B cell (primary cell): ENCODE measurements at regions not wholly inside any gene's neighbourhood (a gene's known extent, or its start where the extent isn't known, plus 50 kb on each side); places are given as distances from the start of the nearest gene placed in this dataset.

Source experiments
- ATAC-seq: fragments of 200-7000 bp; cut with Tn5 transposase; one replicate; pipeline ENCODE4 v1.10.0; 2021; ENCODE audit warnings: low read depth, mild to moderate bottlenecking, moderate number of reproducible peaks, moderate library complexity
- CTCF ChIA-PET: fragments of 350-600 bp; sonication (Branson Sonifier 250); formaldehyde crosslinking; loops from one replicate; lab custom pipeline; 2021; ENCODE audit warnings: antibody characterized with exemption, inconsistent platforms; lab: Charles Lee
- POLR2A ChIA-PET: fragments of 350-600 bp; sonication (Branson Sonifier 250); formaldehyde crosslinking; loops from one replicate; lab custom pipeline; 2021; ENCODE audit warnings: antibody characterized with exemption; lab: Charles Lee
- DNase-seq: peaks from one replicate; pipeline ENCODE4 v3.0.0; 2013
- H2AFZ ChIP-seq: 2 replicates; pipeline ENCODE4 v1.6.1; 2012; ENCODE audit warnings: mild to moderate bottlenecking, low read depth, low read length; ENCODE audit not compliant: insufficient read depth, poor library complexity, severe bottlenecking
- H3K27ac ChIP-seq, 2 donors: 1 replicate in 1 of 2; 2 replicates in 1 of 2; pipeline ENCODE4 v1.5.1; 2012 to 2013; ENCODE audit warnings: low read length in 2 of 2, mild to moderate bottlenecking in 2 of 2, moderate library complexity in 1 of 2
- H3K27me3 ChIP-seq, 4 experiments: fragments of 200-600 bp in 1 of 4; sonication (generic) in 1 of 4; replicated peaks in 1 of 4; 1 replicate in 2 of 4; 2 replicates in 2 of 4; pipeline versions ENCODE4 v1.6.1 to v1.7.0; 2013 to 2016; ENCODE audit warnings: low read length in 3 of 4, mild to moderate bottlenecking in 2 of 4, mixed read lengths in 1 of 4, moderate library complexity in 1 of 4; ENCODE audit not compliant: insufficient read depth in 4 of 4, control insufficient read depth in 3 of 4; ENCODE audit errors: control extremely low read depth in 1 of 4
- H3K36me3 ChIP-seq, 2 experiments: replicated peaks in 1 of 2; 1 replicate in 1 of 2; 2 replicates in 1 of 2; pipeline versions ENCODE4 v1.6.1 to v1.7.1; 2013; ENCODE audit warnings: low read length in 1 of 2; ENCODE audit not compliant: insufficient read depth in 2 of 2, control insufficient read depth in 1 of 2; ENCODE audit errors: control extremely low read depth in 1 of 2, extremely low read depth in 1 of 2
- H3K4me1 ChIP-seq, 2 donors: fragments of 200-600 bp in 1 of 2; sonication (generic) in 1 of 2; 1 replicate in 1 of 2; 2 replicates in 1 of 2; pipeline versions ENCODE4 v1.5.1 to v1.6.1; 2013 to 2017; ENCODE audit warnings: low read length in 2 of 2; ENCODE audit not compliant: control insufficient read depth in 2 of 2, insufficient read depth in 2 of 2
- H3K4me2 ChIP-seq: replicated peaks from 2 replicates; pipeline ENCODE3; 2012; ENCODE audit warnings: mild to moderate bottlenecking, low read depth, low read length; ENCODE audit not compliant: poor library complexity, severe bottlenecking
- H3K4me3 ChIP-seq, 5 experiments: fragments of 200-600 bp in 1 of 5; sonication (generic) in 1 of 5; 1 replicate in 3 of 5; 2 replicates in 2 of 5; pipeline versions ENCODE4 v1.5.1 to v1.7.0; 2011 to 2016; ENCODE audit warnings: low read length in 4 of 5, mild to moderate bottlenecking in 4 of 5, low read depth in 2 of 5, control low read depth in 1 of 5, moderate library complexity in 1 of 5; ENCODE audit not compliant: insufficient read depth in 1 of 5; ENCODE audit errors: control extremely low read depth in 1 of 5, extremely low read depth in 1 of 5
- H3K79me2 ChIP-seq: fragments of 200-600 bp; sonication (generic); one replicate; pipeline ENCODE4 v1.6.0; 2016; ENCODE audit warnings: low read length; ENCODE audit not compliant: control insufficient read depth, insufficient read depth
- H3K9ac ChIP-seq: fragments of 200-600 bp; sonication (generic); 2 replicates; pipeline ENCODE4 v1.6.1; 2017; ENCODE audit warnings: mild to moderate bottlenecking, low read length, moderate library complexity
- H3K9me3 ChIP-seq, 3 donors: one replicate each; pipeline versions ENCODE4 v1.6.1 to v1.7.1; 2013; ENCODE audit warnings: low read length in 2 of 3; ENCODE audit not compliant: control insufficient read depth in 2 of 3, insufficient read depth in 1 of 3; ENCODE audit errors: control extremely low read depth in 1 of 3
- H4K20me1 ChIP-seq: 2 replicates; pipeline ENCODE4 v1.6.0; 2012; ENCODE audit warnings: mild to moderate bottlenecking, low read length; ENCODE audit not compliant: insufficient read depth, control insufficient read depth, poor library complexity, severe bottlenecking
- H3K27ac Mint-ChIP-seq: one replicate; pipeline ENCODE4 v1.8.0; 2021; ENCODE audit warnings: mixed read lengths
- H3K27me3 Mint-ChIP-seq: one replicate; pipeline ENCODE4 v1.8.0; 2021; ENCODE audit warnings: mixed read lengths
- H3K4me1 Mint-ChIP-seq: one replicate; pipeline ENCODE4 v1.8.0; 2021; ENCODE audit warnings: mixed read lengths
- H3K4me3 Mint-ChIP-seq: one replicate; pipeline ENCODE4 v1.8.0; 2021; ENCODE audit warnings: mixed read lengths
- H3K9me3 Mint-ChIP-seq: one replicate; pipeline ENCODE4 v1.8.0; 2022; ENCODE audit warnings: mixed read lengths; ENCODE audit not compliant: insufficient read depth
- EZH2 ChIP-seq: IDR thresholded peaks from 2 replicates; pipeline ENCODE4 v1.6.1; 2012; ENCODE audit warnings: borderline replicate concordance, low read depth, mild to moderate bottlenecking, moderate library complexity, low read length; ENCODE audit not compliant: insufficient read depth, poor library complexity, severe bottlenecking
- WGBS: methylation state at CpG from one replicate; pipeline ENCODE4 v1.1.5; 2013; ENCODE audit warnings: missing lambda C conversion rate; ENCODE audit not compliant: insufficient coverage; 5-methylcytosine and 5-hydroxymethylcytosine counted together
- intact Hi-C: fragments of 100-400 bp; cut with micrococcal nuclease; formaldehyde crosslinking; loops from one replicate; pipeline ENCODE4 v1.10.0; 2022
- TF ChIP-seq, protein P1 (sequence below): fragments of 200-600 bp; IDR thresholded peaks from one replicate; pipeline ENCODE4 v1.8.0; 2022; ENCODE audit warnings: antibody characterized with exemption, mild to moderate bottlenecking

DNA sequence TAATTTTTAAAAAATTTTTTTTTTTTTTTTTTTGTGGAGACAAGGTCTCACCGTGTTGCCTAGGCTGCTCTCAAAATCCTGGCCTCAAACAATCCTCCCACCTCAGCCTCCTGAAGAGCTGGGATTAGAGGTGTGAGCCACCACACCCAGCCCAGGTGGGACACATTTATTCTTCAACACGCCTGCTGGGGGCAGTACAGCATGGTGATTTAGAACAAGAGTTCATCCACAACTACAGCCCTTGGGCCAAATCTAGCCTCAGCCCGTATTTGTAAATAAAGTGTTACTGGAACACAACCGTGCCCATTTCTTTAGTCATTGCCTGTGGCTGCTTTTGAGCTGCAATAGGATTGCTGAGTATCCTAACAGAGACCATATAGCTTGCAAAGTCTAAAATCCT lies 92.8 kb downstream of the KATNIP start:
- Histone ChIP-seq H3K79me2 (no peaks in the 10 kb centered on the region), H3K4me1 (no peaks in the 10 kb centered on the region), H3K4me2 (no peak overlapping the region), H3K27ac (no peak overlapping the region), H4K20me1 (no peaks in the 10 kb centered on the region), H3K36me3 (no peaks in the 10 kb centered on the region), H3K27me3 (no peaks in the 10 kb centered on the region), H3K9me3 (peaks cover 0 to 15% (median 0%) of the 10 kb centered on the region in 3 donors), H2AFZ (no peak overlapping the region), H3K4me3 (no peak overlapping the region), H3K9ac (no peak overlapping the region)
- Mint-ChIP-seq H3K27me3 (no peaks in the 10 kb centered on the region), H3K27ac (no peak overlapping the region), H3K4me3 (no peak overlapping the region), H3K9me3 (peaks cover 2% of the 10 kb centered on the region), H3K4me1 (peaks cover 1% of the 10 kb centered on the region)
- ATAC-seq (no peak), DNase-seq (no peak)
- TF ChIP-seq, protein P1, sequence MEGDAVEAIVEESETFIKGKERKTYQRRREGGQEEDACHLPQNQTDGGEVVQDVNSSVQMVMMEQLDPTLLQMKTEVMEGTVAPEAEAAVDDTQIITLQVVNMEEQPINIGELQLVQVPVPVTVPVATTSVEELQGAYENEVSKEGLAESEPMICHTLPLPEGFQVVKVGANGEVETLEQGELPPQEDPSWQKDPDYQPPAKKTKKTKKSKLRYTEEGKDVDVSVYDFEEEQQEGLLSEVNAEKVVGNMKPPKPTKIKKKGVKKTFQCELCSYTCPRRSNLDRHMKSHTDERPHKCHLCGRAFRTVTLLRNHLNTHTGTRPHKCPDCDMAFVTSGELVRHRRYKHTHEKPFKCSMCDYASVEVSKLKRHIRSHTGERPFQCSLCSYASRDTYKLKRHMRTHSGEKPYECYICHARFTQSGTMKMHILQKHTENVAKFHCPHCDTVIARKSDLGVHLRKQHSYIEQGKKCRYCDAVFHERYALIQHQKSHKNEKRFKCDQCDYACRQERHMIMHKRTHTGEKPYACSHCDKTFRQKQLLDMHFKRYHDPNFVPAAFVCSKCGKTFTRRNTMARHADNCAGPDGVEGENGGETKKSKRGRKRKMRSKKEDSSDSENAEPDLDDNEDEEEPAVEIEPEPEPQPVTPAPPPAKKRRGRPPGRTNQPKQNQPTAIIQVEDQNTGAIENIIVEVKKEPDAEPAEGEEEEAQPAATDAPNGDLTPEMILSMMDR, result no peak
- no peak for TF ChIP-seq EZH2
- intact Hi-C loops, result no loop called here
- POLR2A ChIA-PET, result no interaction called here
- CTCF ChIA-PET, result no interaction called here
- WGBS, result 100% methylated on average over 2 of the region's 4 CpGs

DNA sequence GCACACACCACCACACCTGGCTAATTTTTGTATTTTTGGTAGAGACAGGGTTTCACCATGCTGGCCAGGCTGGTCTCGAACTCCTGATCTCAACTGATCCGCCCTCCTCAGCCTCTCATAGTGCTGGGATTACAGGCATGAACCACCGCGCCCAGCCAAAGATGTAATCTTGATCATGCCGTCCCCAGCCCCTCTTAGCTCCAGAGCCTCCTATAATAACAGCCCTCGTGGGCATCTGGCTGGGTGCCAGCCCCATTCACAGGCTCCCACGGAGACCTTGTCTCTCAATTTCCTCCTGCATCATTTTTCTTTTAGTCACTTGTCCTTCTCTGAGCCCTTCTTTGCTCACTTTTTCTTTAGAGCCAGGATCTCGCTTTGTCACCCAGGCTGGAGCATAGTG lies 94.2 kb downstream of the KATNIP start:
- no peak overlapping the region for H3K27ac Mint-ChIP-seq
- no peaks in the 10 kb centered on the region for H3K27me3 Mint-ChIP-seq
- CTCF ChIA-PET, result no interaction called here
- TF ChIP-seq, protein P1, result no peak
- no peak for TF ChIP-seq EZH2
- Histone ChIP-seq H3K27ac (no peak overlapping the region), H3K79me2 (no peaks in the 10 kb centered on the region), H4K20me1 (no peaks in the 10 kb centered on the region), H3K27me3 (no peaks in the 10 kb centered on the region), H3K9me3 (peaks cover 0 to 15% (median 0%) of the 10 kb centered on the region in 3 donors), H3K4me3 (no peak overlapping the region), H2AFZ (no peak overlapping the region), H3K4me1 (no peaks in the 10 kb centered on the region), H3K4me2 (no peak overlapping the region), H3K9ac (no peak overlapping the region), H3K36me3 (no peaks in the 10 kb centered on the region)
- no peak overlapping the region for H3K4me3 Mint-ChIP-seq
- DNase-seq (no peak), ATAC-seq (no peak)
- WGBS, result 93% methylated on average over 6 of the region's 8 CpGs
- intact Hi-C loops, result no loop called here
- peaks cover 1% of the 10 kb centered on the region for H3K4me1 Mint-ChIP-seq
- POLR2A ChIA-PET, result no interaction called here
- peaks cover 2% of the 10 kb centered on the region for H3K9me3 Mint-ChIP-seq
